WI38 (cell line): ENCODE measurements at regions not wholly inside any gene's neighbourhood (a gene's known extent, or its start where the extent isn't known, plus 50 kb on each side); places are given as distances from the start of the nearest gene placed in this dataset.
"Not testable (repeated sequence)": the region's sequence is repeated elsewhere in the genome, so short reads cannot be mapped to it uniquely, and the experiment has no call there.

Experiments used
- H3K4me3 ChIP-seq: 2 replicates; pipeline ENCODE4 v1.5.1; 2011; ENCODE audit warnings: low read depth, mild to moderate bottlenecking, control low read depth, low read length
- TF ChIP-seq, protein P1 (sequence below): IDR thresholded peaks from 2 replicates; pipeline ENCODE4 v1.5.1; 2012; ENCODE audit warnings: low read depth, mild to moderate bottlenecking, control low read depth, low read length

GRCh38 chr20:48120120-48120519 lies 334.8 kb upstream of the SULF2 start:
- TF ChIP-seq, protein P1, sequence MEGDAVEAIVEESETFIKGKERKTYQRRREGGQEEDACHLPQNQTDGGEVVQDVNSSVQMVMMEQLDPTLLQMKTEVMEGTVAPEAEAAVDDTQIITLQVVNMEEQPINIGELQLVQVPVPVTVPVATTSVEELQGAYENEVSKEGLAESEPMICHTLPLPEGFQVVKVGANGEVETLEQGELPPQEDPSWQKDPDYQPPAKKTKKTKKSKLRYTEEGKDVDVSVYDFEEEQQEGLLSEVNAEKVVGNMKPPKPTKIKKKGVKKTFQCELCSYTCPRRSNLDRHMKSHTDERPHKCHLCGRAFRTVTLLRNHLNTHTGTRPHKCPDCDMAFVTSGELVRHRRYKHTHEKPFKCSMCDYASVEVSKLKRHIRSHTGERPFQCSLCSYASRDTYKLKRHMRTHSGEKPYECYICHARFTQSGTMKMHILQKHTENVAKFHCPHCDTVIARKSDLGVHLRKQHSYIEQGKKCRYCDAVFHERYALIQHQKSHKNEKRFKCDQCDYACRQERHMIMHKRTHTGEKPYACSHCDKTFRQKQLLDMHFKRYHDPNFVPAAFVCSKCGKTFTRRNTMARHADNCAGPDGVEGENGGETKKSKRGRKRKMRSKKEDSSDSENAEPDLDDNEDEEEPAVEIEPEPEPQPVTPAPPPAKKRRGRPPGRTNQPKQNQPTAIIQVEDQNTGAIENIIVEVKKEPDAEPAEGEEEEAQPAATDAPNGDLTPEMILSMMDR, result no peak
- H3K4me3 ChIP-seq, result no peak overlapping the region

- H3K4me3 ChIP-seq, result not testable (repeated sequence)
Observed at GRCh38 chr20:48119389-48119788, 334.1 kb upstream of the SULF2 start.

- TF ChIP-seq, protein P1, result no peak
Observed at GRCh38 chr20:48115502-48115901, 330.2 kb upstream of the SULF2 start.

DNA sequence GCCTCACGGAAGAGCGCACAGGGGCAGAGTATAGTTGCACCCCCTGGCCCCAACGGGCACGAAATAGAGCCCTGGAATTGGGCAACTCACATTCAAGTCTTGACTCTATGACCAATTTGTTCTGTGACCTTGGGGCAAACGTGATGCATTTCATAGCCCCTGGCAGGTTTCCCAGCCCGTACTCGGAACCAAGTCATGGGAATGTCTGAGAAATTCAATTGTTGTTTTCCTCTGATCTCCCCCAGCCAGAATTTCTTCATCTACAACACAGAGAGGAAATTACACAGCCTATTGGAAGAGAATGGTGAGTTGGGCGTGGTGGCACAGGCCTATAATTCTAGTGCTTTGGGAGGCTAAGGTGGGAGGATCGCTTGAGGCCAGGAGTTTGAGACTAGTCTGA lies 322.3 kb upstream of the SULF2 start:
- TF ChIP-seq, protein P1, result no peak
- H3K4me3 ChIP-seq, result no peak overlapping the region

More at GRCh38 chr20:48115502-48115901, 330.2 kb upstream of the SULF2 start:
- H3K4me3 ChIP-seq, result no peak overlapping the region

DNA sequence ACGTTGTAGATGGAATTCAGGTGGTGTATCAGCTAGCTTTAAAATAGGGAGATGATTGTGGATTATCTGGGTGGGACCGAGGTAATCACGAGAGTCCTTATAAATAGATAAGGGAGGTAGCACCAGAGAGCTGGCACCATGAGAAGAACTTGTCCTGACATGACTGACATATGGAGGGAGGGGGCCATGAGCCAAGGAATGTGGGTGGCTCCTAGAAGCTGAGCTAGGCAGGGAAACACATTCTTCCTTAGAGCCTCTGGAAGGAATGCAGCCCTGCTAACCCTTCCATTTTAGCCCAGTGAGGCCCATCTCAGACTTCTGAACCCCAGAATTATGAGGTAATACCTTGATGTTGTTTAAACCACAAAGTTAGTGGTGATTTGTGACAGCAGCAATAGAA lies 321.1 kb upstream of the SULF2 start:
- TF ChIP-seq, protein P1, result no peak
- H3K4me3 ChIP-seq, result no peak overlapping the region

- H3K4me3 ChIP-seq, result no peak overlapping the region
- TF ChIP-seq, protein P1, result no peak
Observed at GRCh38 chr20:48105526-48105925, 320.2 kb upstream of the SULF2 start.

- TF ChIP-seq, protein P1, result no peak
- no peak overlapping the region for H3K4me3 ChIP-seq
Observed at GRCh38 chr20:48102931-48103660, 317.8 kb upstream of the SULF2 start.
